ENCODE measurements at regions not wholly inside any gene's neighbourhood (a gene's known extent, or its start where the extent isn't known, plus 50 kb on each side); places are given as distances from the start of the nearest gene placed in this dataset.

DNA sequence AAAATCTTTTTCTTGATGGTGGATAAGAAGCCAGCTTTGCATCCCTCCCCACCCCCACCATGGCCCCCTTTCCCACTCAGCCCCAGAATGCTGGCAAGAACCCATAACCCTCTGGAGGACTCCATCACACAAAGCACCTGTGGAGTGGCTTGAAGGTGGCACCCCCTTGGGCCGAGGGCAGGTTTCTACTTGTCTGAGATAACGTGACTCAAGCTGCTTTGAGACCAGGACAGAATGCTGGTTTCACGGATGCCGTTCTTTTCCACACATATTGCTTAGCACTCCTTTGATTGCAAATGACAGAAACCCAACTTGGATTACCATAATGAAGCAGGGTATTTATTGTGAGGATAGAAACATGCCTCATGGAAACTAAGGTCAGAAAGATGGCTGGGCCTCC, 82.2 kb downstream of the LACC1 start (continued):
- TF ChIP-seq ZNF331 (CRISPR knock-in tag; IDR thresholded peaks at IDR 0.05; ENCODE audit: low read depth): no peak
- TF ChIP-seq POLR2AphosphoS5 (IDR thresholded peaks at IDR 0.05; ENCODE audit: low read depth): no peak
- TF ChIP-seq, protein P1, sequence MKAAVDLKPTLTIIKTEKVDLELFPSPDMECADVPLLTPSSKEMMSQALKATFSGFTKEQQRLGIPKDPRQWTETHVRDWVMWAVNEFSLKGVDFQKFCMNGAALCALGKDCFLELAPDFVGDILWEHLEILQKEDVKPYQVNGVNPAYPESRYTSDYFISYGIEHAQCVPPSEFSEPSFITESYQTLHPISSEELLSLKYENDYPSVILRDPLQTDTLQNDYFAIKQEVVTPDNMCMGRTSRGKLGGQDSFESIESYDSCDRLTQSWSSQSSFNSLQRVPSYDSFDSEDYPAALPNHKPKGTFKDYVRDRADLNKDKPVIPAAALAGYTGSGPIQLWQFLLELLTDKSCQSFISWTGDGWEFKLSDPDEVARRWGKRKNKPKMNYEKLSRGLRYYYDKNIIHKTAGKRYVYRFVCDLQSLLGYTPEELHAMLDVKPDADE (IDR thresholded peaks at IDR 0.05): no peak
- TF ChIP-seq, protein P2, sequence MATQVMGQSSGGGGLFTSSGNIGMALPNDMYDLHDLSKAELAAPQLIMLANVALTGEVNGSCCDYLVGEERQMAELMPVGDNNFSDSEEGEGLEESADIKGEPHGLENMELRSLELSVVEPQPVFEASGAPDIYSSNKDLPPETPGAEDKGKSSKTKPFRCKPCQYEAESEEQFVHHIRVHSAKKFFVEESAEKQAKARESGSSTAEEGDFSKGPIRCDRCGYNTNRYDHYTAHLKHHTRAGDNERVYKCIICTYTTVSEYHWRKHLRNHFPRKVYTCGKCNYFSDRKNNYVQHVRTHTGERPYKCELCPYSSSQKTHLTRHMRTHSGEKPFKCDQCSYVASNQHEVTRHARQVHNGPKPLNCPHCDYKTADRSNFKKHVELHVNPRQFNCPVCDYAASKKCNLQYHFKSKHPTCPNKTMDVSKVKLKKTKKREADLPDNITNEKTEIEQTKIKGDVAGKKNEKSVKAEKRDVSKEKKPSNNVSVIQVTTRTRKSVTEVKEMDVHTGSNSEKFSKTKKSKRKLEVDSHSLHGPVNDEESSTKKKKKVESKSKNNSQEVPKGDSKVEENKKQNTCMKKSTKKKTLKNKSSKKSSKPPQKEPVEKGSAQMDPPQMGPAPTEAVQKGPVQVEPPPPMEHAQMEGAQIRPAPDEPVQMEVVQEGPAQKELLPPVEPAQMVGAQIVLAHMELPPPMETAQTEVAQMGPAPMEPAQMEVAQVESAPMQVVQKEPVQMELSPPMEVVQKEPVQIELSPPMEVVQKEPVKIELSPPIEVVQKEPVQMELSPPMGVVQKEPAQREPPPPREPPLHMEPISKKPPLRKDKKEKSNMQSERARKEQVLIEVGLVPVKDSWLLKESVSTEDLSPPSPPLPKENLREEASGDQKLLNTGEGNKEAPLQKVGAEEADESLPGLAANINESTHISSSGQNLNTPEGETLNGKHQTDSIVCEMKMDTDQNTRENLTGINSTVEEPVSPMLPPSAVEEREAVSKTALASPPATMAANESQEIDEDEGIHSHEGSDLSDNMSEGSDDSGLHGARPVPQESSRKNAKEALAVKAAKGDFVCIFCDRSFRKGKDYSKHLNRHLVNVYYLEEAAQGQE (IDR thresholded peaks at IDR 0.05; ENCODE audit: unreplicated experiment): no peak
- no peak for TF ChIP-seq EZH2 (IDR thresholded peaks at IDR 0.05; ENCODE audit: low read depth, unreplicated experiment)
- TF ChIP-seq, protein P3, sequence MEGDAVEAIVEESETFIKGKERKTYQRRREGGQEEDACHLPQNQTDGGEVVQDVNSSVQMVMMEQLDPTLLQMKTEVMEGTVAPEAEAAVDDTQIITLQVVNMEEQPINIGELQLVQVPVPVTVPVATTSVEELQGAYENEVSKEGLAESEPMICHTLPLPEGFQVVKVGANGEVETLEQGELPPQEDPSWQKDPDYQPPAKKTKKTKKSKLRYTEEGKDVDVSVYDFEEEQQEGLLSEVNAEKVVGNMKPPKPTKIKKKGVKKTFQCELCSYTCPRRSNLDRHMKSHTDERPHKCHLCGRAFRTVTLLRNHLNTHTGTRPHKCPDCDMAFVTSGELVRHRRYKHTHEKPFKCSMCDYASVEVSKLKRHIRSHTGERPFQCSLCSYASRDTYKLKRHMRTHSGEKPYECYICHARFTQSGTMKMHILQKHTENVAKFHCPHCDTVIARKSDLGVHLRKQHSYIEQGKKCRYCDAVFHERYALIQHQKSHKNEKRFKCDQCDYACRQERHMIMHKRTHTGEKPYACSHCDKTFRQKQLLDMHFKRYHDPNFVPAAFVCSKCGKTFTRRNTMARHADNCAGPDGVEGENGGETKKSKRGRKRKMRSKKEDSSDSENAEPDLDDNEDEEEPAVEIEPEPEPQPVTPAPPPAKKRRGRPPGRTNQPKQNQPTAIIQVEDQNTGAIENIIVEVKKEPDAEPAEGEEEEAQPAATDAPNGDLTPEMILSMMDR (conservative IDR thresholded peaks at IDR 0.05; ENCODE audit: low read depth in 2 of 2): no peak
- TF ChIP-seq ZNF114 (CRISPR knock-in tag; IDR thresholded peaks at IDR 0.05): no peak

DNA sequence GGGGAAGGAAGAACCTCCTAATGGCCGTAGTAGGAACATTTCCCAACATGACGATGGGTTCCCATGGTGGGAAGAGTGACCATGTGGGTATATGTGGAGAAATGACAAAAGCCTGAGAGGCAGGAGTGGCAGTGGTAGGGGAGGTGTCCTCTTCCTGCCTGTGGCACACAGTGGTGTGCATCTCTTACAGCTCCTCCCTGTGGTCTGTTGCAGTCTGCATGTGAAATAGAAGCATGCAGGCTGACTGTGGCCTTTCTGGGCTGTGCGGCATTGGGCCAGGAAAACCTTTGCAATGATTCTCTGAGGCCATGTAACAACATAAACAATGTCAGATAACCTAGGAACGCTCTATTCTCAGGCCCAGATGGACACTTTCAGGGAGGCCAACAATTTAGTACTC, 84.0 kb downstream of the LACC1 start:
- no peak overlapping the region for H3K27ac ChIP-seq (ENCODE audit: low read depth)
- peaks cover 3% of the 10 kb centered on the region for H3K27me3 Mint-ChIP-seq (ENCODE audit: insufficient read depth, low read depth, poor library complexity)
- H3K4me1 Mint-ChIP-seq: peaks cover 14% of the 10 kb centered on the region
- no peak overlapping the region for H2AFZ ChIP-seq
- peaks cover 2% of the 10 kb centered on the region for H3K9me3 Mint-ChIP-seq
- H3K4me3 ChIP-seq: no peak overlapping the region
- H3K36me3 Mint-ChIP-seq (ENCODE audit: low read depth): peaks cover 2% of the 10 kb centered on the region; the same call in 2 of the 3 replicates
- peaks cover 7% of the 10 kb centered on the region; the same call in 1 of the 2 replicates for H3K9me2 ChIP-seq (ENCODE audit: insufficient read depth)
- H4K20me1 ChIP-seq (replicated peaks; ENCODE audit: insufficient read depth): no peaks in the 10 kb centered on the region
- H3K79me2 ChIP-seq (replicated peaks; ENCODE audit: insufficient read depth): no peaks in the 10 kb centered on the region
- H3K36me3 ChIP-seq (ENCODE audit: insufficient read depth): no peaks in the 10 kb centered on the region
- DNase-seq (ENCODE audit: low spot score) (peak; percentile 35), ATAC-seq (peak; percentile 91)
- no peak overlapping the region for H3K4me3 Mint-ChIP-seq
- H3K4me1 ChIP-seq (ENCODE audit: insufficient read depth): peaks cover 7% of the 10 kb centered on the region; the same call in 1 of the 2 replicates
- H3F3A ChIP-seq (replicated peaks; ENCODE audit: low read depth): no peaks in the 10 kb centered on the region
- H3K27ac Mint-ChIP-seq: no peak overlapping the region
- no peak overlapping the region for H3K4me2 ChIP-seq
- no peaks in the 10 kb centered on the region for H3K27me3 ChIP-seq (ENCODE audit: insufficient read depth)
- TF ChIP-seq, protein P1 (IDR thresholded peaks at IDR 0.05): no peak
- TF ChIP-seq ZNF114 (CRISPR knock-in tag; IDR thresholded peaks at IDR 0.05): no peak
- TF ChIP-seq, protein P4, sequence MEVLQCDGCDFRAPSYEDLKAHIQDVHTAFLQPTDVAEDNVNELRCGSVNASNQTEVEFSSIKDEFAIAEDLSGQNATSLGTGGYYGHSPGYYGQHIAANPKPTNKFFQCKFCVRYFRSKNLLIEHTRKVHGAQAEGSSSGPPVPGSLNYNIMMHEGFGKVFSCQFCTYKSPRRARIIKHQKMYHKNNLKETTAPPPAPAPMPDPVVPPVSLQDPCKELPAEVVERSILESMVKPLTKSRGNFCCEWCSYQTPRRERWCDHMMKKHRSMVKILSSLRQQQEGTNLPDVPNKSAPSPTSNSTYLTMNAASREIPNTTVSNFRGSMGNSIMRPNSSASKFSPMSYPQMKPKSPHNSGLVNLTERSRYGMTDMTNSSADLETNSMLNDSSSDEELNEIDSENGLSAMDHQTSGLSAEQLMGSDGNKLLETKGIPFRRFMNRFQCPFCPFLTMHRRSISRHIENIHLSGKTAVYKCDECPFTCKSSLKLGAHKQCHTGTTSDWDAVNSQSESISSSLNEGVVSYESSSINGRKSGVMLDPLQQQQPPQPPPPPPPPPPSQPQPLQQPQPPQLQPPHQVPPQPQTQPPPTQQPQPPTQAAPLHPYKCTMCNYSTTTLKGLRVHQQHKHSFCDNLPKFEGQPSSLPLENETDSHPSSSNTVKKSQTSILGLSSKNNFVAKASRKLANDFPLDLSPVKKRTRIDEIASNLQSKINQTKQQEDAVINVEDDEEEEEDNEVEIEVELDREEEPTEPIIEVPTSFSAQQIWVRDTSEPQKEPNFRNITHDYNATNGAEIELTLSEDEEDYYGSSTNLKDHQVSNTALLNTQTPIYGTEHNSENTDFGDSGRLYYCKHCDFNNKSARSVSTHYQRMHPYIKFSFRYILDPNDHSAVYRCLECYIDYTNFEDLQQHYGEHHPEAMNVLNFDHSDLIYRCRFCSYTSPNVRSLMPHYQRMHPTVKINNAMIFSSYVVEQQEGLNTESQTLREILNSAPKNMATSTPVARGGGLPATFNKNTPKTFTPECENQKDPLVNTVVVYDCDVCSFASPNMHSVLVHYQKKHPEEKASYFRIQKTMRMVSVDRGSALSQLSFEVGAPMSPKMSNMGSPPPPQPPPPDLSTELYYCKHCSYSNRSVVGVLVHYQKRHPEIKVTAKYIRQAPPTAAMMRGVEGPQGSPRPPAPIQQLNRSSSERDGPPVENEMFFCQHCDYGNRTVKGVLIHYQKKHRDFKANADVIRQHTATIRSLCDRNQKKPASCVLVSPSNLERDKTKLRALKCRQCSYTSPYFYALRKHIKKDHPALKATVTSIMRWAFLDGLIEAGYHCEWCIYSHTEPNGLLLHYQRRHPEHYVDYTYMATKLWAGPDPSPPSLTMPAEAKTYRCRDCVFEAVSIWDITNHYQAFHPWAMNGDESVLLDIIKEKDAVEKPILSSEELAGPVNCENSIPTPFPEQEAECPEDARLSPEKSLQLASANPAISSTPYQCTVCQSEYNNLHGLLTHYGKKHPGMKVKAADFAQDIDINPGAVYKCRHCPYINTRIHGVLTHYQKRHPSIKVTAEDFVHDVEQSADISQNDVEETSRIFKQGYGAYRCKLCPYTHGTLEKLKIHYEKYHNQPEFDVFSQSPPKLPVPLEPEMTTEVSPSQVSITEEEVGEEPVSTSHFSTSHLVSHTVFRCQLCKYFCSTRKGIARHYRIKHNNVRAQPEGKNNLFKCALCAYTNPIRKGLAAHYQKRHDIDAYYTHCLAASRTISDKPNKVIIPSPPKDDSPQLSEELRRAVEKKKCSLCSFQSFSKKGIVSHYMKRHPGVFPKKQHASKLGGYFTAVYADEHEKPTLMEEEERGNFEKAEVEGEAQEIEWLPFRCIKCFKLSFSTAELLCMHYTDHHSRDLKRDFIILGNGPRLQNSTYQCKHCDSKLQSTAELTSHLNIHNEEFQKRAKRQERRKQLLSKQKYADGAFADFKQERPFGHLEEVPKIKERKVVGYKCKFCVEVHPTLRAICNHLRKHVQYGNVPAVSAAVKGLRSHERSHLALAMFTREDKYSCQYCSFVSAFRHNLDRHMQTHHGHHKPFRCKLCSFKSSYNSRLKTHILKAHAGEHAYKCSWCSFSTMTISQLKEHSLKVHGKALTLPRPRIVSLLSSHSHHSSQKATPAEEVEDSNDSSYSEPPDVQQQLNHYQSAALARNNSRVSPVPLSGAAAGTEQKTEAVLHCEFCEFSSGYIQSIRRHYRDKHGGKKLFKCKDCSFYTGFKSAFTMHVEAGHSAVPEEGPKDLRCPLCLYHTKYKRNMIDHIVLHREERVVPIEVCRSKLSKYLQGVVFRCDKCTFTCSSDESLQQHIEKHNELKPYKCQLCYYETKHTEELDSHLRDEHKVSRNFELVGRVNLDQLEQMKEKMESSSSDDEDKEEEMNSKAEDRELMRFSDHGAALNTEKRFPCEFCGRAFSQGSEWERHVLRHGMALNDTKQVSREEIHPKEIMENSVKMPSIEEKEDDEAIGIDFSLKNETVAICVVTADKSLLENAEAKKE (CRISPR knock-in tag; IDR thresholded peaks at IDR 0.05): no peak
